HG03558 (cell line): ENCODE measurements at regions not wholly inside any gene's neighbourhood (a gene's known extent, or its start where the extent isn't known, plus 50 kb on each side); places are given as distances from the start of the nearest gene placed in this dataset.
"Not testable (repeated sequence)": the region's sequence is repeated elsewhere in the genome, so short reads cannot be mapped to it uniquely, and the experiment has no call there.

ENCODE experiments used
- ATAC-seq: cut with Tn5 transposase; IDR thresholded peaks from one replicate; pipeline ENCODE4 v1.9.1; 2021; ENCODE audit warnings: moderate number of reproducible peaks; ENCODE audit not compliant: unreplicated experiment; ENCODE audit errors: extremely low read depth

DNA sequence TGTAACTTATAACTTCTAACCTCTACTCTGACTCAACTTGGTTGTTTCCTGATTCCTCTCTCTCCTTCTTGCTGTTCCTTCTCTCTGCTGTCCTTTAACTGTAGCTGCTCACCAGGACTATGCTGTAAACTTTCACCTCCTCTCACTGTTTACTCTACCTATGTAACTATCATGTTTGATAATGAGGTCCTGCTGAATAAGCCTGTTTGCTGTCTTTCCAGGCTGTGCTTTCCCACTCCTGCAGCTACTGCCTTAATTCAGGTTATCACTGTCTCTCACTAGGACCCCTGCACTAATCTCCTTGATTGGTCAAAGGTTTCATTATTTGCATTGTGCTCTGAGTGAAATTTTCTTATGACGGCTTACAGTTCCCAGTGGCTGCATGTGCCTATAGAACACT is 633.9 kb upstream of the PTBP2 start:
- ATAC-seq: no peak

GRCh38 chr1:96090134-96090533 is 631.5 kb upstream of the PTBP2 start:
- no peak for ATAC-seq

- ATAC-seq: no peak
These were observed 625.6 kb upstream of the PTBP2 start for GRCh38 chr1:96095849-96096612.

DNA sequence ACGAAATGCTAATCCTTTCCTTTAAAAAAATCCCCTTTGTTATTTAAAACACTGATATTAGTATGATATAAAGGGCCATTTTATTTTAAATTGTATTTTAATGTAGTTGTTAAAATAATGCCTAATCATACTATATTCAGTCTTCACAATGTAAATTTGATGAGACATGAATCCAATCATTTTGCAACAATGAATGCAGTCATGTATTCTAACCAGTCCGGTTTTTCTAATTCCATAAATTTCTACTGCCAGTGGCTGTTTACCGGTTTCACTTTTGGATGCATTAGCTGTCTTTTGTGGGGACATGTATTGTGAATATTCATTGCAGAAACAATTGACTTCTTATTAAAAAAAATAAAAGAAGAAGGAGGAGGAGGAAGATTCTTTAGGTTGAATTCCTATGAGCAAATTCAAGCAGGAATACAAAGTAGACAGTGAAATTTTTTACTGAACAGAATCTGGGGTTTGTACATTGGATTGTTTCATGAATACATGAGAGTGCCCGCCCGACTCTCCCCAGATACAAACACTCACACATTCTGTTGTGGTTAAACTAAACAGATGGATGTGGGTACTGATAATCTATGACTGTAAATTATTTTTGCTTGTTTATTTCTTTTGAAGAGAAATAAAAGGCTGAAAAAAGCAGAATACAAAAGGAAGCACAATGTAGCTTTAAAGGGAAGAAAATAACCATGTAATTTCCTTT is 624.8 kb upstream of the PTBP2 start:
- no peak for ATAC-seq

GRCh38 chr1:96104506-96104905 is 617.1 kb upstream of the PTBP2 start:
- ATAC-seq: no peak

DNA sequence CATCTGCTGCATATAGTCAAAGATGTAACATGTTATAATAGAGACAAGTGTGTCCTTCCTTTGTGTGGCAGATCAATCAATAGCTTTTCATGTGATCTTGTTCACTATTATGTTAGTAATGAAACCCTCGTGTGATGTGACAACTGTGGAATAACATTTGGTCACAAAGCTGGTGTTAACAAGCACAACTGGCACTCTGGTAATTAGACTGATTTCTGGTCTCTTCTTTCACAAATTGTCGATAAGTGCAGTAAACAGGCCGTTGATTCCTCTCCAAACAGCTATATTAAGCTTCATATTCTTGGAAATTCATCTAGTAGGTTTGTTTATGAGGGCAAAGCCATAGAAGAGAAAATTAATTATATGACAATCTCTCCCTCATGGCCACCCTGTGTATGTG is 616.7 kb upstream of the PTBP2 start:
- ATAC-seq: no peak

- ATAC-seq: no peak
These were observed 604.9 kb upstream of the PTBP2 start for GRCh38 chr1:96116731-96117130.

GRCh38 chr1:96130432-96130831 is 591.2 kb upstream of the PTBP2 start:
- ATAC-seq: no peak

- no peak for ATAC-seq
These were observed 576.9 kb upstream of the PTBP2 start for GRCh38 chr1:96144636-96145035.

DNA sequence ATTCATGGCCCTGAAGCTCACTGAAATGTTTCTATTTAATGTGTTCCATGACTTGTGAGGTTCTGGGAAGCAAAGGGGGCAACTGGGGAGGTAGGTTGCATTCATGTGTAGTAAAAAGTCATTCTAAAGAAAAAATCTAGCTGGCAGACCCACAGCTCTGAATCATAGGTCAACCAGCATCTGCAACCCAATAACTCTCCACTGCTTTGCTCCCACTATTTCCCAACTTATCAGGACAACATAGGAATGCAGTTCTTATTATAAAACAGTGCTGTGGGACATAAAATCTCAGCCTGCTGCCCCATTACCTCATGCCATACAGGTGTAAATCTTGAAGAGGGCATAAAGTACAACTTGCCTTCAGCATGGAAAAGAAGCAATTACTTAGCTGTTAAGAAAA is 576.1 kb upstream of the PTBP2 start:
- ATAC-seq: no peak

DNA sequence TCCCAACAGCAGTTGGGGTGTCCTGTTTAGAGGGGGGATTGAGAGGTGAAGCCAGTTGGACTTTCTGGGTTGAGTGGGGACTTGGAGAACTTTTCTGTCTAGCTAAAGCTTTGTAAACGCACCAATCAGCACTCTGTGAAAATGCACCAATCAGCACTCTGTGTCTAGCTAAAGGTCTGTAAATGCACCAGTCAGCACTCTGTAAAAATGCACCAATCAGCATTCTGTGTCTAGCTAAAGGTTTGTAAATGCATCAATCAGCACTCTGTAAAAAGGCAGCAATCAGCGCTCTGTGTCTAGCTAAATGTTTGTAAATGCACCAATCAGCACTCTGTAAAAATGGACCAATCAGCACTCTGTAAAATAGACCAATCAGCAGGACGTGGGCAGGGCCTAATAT is 568.6 kb upstream of the PTBP2 start:
- ATAC-seq: not testable (repeated sequence)

GRCh38 chr1:96157101-96157500 is 564.5 kb upstream of the PTBP2 start:
- ATAC-seq: no peak

DNA sequence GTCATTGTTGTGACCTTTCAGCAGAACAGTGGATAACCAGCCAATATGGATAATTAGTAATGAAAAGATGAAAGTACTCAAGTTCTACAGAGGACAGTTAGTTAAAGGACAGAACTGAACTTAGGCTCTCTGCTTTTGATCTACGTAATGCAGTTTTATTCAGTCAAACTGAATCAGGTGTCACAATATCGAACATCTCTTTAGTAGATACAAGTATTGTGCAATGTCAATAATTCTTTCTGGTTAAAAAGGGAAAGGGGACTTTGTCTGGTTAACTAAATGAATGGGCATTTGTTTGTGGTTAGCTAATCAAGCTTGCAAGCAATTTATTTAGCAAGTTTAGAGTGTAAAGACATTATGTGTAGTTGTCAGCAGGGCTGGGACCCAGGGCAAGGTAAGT is 562.2 kb upstream of the PTBP2 start:
- no peak for ATAC-seq

DNA sequence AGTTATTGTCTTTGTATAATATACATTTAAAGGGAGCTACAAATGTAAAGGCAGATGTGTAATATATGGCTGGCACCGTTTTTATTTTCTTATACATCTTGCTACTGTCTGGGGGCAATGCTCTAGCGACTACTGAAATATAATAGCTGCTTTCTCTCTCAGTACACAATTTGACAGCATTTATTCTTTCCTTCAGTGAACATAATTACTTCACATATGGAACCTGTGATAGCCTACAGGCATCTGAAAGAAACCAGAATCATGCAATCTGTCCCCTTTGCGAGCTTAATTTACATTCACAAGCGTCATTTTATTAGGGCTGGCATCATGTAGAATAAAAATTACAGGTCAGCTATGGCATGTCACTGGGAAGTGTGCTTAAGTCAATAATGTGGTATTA is 557.5 kb upstream of the PTBP2 start:
- no peak for ATAC-seq

DNA sequence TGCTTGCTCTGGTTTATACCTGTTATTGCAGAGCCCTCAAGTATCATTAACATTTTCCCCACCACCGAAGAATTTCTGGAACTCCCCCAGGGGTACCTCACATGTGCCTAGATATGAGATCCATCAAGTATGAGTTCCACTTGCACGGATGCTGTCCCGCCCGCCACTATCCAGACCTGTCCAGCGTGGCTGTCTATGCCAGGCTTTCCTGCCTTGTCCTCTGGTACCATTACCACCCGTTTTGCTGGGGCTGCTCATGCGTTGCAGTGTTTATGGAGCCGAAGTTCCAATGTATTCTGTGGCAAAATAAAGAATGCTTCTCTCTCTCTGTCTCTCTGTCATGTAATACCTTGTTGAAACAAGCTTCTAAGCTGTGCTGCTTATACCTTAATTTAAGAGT is 543.5 kb upstream of the PTBP2 start:
- no peak for ATAC-seq

GRCh38 chr1:96183485-96183884 is 538.1 kb upstream of the PTBP2 start:
- no peak for ATAC-seq

GRCh38 chr1:96183928-96184327 is 537.7 kb upstream of the PTBP2 start:
- ATAC-seq: no peak

GRCh38 chr1:96185181-96185580 is 536.4 kb upstream of the PTBP2 start:
- ATAC-seq: no peak

DNA sequence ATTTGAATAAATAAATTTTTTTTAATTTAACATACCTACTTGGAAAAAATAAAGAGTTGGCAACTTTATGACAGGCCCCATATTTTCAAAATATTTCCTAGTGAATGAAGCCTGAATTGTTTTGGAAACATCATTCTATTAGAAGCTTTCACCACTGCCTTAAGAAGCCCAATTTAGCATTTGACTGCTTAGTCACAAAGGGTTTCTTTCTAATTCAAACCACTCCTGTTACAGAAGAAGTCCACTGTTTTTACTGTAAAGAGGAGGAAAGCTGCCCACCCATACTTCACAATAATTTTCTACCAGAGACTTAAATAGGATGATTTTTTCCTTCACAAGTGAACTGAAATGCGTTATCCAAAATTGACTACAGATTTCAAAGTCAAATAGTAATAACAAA is 534.6 kb upstream of the PTBP2 start:
- ATAC-seq: no peak

GRCh38 chr1:96191165-96191564 is 530.4 kb upstream of the PTBP2 start:
- ATAC-seq: no peak

DNA sequence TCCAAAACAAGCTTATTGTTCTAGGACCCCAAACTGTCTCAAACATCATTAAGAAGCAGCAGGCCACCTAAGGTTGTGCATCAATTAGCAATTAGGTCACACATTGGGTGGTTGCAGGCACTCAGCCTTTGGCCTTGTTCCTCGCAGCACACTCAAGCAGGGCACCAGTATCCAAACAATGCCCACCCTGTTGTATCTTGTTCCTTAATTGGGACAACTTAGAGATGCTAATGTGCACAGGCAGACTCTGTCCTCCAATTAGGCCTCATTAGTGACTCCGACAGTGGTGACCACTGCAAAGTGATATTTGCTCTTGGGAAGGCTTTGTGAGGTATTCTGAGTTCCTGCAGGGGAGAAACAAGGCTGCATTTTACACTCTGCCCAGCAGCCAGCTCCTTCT is 515.1 kb upstream of the PTBP2 start:
- ATAC-seq: no peak

DNA sequence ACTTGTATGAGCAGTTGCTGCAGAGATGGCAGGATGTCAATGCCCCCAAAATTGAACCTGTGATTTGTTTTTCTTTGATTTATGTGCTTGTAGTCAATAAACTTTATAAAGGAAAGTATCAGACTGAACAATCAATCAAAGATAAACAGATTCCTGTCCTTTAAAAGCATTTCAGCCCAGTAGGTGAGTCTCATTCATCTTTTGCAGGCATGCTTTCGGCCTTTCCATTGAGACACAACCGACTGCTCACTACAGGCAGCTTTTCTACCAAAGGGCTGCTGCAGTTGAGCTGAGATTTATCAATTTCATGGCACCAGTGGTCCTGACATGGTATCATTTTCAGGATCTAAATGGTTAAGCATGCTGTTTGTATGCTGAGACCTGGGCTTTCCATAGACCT is 513.6 kb upstream of the PTBP2 start:
- no peak for ATAC-seq
